Neural cell (in vitro differentiated cells): ENCODE measurements at regions not wholly inside any gene's neighbourhood (a gene's known extent, or its start where the extent isn't known, plus 50 kb on each side); places are given as distances from the start of the nearest gene placed in this dataset.

ENCODE experiments used
- CTCF ChIP-seq: fragments of 450-650 bp; IDR thresholded peaks from 2 replicates; pipeline ENCODE4 v1.5.1; 2014; ENCODE audit warnings: antibody characterized with exemption, mild to moderate bottlenecking, moderate library complexity; ENCODE audit not compliant: poor library complexity, severe bottlenecking
- EP300 ChIP-seq: fragments of 450-650 bp; conservative IDR thresholded peaks from 2 replicates; pipeline ENCODE4 v1.6.1; 2014; ENCODE audit warnings: antibody characterized with exemption, mild to moderate bottlenecking, moderate library complexity; ENCODE audit not compliant: poor library complexity, severe bottlenecking
- EZH2 ChIP-seq: fragments of 200-600, 300-800 bp; shearing (Covaris generic), sonication (generic); IDR thresholded peaks from 2 replicates; pipeline ENCODE4 v1.6.1; 2014; ENCODE audit warnings: antibody characterized with exemption, low read length, borderline replicate concordance, mild to moderate bottlenecking; ENCODE audit not compliant: insufficient read depth, poor library complexity, severe bottlenecking
- MXI1 ChIP-seq: fragments of 450-650 bp; conservative IDR thresholded peaks from 2 replicates; pipeline ENCODE4 v1.6.1; 2014; ENCODE audit warnings: antibody characterized with exemption, mild to moderate bottlenecking; ENCODE audit not compliant: poor library complexity, severe bottlenecking
- POLR2AphosphoS5 ChIP-seq: IDR thresholded peaks from 2 replicates; pipeline ENCODE4 v1.6.1; 2012
- RAD21 ChIP-seq: fragments of 450-650 bp; conservative IDR thresholded peaks from 2 replicates; pipeline ENCODE4 v1.6.1; 2014; ENCODE audit warnings: antibody characterized with exemption, mild to moderate bottlenecking, moderate library complexity
- REST ChIP-seq: IDR thresholded peaks from 2 replicates; pipeline ENCODE4 v1.6.1; 2012; ENCODE audit warnings: borderline replicate concordance
- SMC3 ChIP-seq: fragments of 450-650 bp; conservative IDR thresholded peaks from 2 replicates; pipeline ENCODE4 v1.6.1; 2014; ENCODE audit warnings: antibody characterized with exemption, mild to moderate bottlenecking, moderate library complexity; ENCODE audit not compliant: poor library complexity
- TAF1 ChIP-seq: IDR thresholded peaks from 2 replicates; pipeline ENCODE4 v1.6.1; 2012; ENCODE audit warnings: low read depth

GRCh38 chr18:5759194-5759593 is 136.1 kb downstream of the TMEM200C start:
- TF ChIP-seq CTCF (no peak), POLR2AphosphoS5 (no peak), RAD21 (no peak), EZH2 (no peak), REST (no peak), EP300 (no peak), MXI1 (no peak), SMC3 (no peak), TAF1 (no peak)
